ENCODE measurements at regions not wholly inside any gene's neighbourhood (a gene's known extent, or its start where the extent isn't known, plus 50 kb on each side); places are given as distances from the start of the nearest gene placed in this dataset.
A peak's percentile ranks its signal among the peaks of the same experiment; 100 is the strongest.
"Not testable (repeated sequence)": the region's sequence is repeated elsewhere in the genome, so short reads cannot be mapped to it uniquely, and the experiment has no call there.

DNA sequence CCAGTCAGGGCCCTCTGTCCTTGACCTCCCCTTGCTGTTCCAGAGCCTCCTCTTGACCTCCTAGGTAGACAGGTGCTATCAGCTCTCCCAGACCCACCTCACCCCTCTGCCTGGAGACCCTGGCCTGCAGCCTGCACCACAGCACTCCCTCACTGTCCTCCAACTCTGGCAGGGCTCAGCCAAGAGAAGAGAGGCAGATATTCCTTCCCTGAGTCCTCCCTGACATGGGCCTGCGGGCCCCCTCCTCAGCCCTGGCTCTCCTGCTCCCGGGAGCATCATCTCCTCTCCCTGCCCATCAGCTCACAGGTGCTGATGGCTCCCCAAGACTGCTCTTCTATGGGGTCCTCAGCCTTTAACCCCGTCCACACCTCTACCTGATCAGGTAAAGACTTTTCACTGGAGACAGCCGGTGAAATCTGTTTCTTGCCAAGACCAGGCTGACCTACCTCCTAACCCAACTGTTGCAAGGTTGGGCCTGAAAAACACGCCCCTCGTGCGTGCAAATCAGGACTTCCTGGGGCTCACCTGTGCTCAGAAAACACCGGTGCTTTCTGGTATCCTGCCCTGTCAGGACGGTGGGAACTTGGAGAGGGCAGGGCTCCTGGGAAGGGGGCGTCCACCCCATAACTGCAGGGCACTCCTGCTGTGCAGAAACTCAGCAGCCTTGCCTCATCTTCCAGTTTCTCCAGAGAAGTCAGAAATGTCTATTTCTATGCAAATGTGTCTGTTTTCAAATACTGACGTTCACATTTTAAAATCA lies 160.7 kb downstream of the SHANK2 start:
- H3K36me3 ChIP-seq (ENCODE audit: control insufficient read depth in 4 of 4, insufficient read depth in 4 of 4, low read length in 3 of 4) = no peaks in the 10 kb centered on the region
- no peaks in the 10 kb centered on the region for H3K4me1 ChIP-seq (ENCODE audit: control extremely low read depth in 1 of 4, control insufficient read depth in 4 of 4, insufficient read depth in 4 of 4, low read length in 3 of 4)
- H3K27me3 ChIP-seq (replicated peaks in 2 of 5; ENCODE audit: control insufficient read depth in 4 of 5, insufficient read depth in 5 of 5, low read length in 4 of 5) = peaks cover 0 to 10% (median 0%) of the 10 kb centered on the region in 5 experiments
- WGBS (ENCODE audit: insufficient coverage) = 89% methylated on average over 8 of the region's 11 CpGs
- ChIA-PET POLR2A (no interaction called here), CTCF (no interaction called here)
- H3K4me3 ChIP-seq (ENCODE audit: control insufficient read depth in 1 of 7, extremely low read depth in 1 of 7, insufficient read depth in 4 of 7, low read depth in 2 of 7, low read length in 6 of 7) = no peak overlapping the region
- H3K27ac ChIP-seq (ENCODE audit: insufficient read depth in 1 of 2, low read depth in 1 of 2, low read length in 2 of 2, poor library complexity in 1 of 2, severe bottlenecking in 2 of 2) = no peak overlapping the region
- no peak for DNase-seq
- H3K9me3 ChIP-seq (ENCODE audit: control extremely low read depth in 1 of 5, control insufficient read depth in 4 of 5, insufficient read depth in 2 of 5, low read depth in 1 of 5, low read length in 4 of 5) = no peaks in the 10 kb centered on the region

DNA sequence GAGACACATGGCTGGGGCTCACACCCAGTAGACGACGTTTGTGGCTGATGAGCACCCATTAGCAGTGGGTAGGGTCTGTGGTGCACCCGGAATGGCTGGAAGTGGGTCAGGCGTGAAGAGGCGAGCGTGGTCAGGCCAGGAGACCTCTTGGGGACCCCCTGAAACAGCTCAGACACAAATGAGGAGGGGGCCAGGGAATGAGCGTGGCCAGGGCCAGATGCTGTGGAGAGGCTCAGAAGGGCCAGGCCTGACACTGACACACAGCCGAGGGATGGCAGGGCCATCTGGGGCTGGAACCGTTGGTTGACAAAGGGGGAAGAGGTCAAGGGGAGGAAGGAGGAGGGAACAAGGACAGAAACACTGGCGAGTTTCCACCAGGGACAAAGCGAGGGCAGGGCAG lies 162.8 kb downstream of the SHANK2 start:
- Histone ChIP-seq H3K4me3 (ENCODE audit: control insufficient read depth in 1 of 7, extremely low read depth in 1 of 7, insufficient read depth in 4 of 7, low read depth in 2 of 7, low read length in 6 of 7) (no peak overlapping the region), H3K36me3 (ENCODE audit: control insufficient read depth in 4 of 4, insufficient read depth in 4 of 4, low read length in 3 of 4) (no peaks in the 10 kb centered on the region), H3K4me1 (ENCODE audit: control extremely low read depth in 1 of 4, control insufficient read depth in 4 of 4, insufficient read depth in 4 of 4, low read length in 3 of 4) (no peaks in the 10 kb centered on the region), H3K9me3 (ENCODE audit: control extremely low read depth in 1 of 5, control insufficient read depth in 4 of 5, insufficient read depth in 2 of 5, low read depth in 1 of 5, low read length in 4 of 5) (no peaks in the 10 kb centered on the region), H3K27ac (ENCODE audit: insufficient read depth in 1 of 2, low read depth in 1 of 2, low read length in 2 of 2, poor library complexity in 1 of 2, severe bottlenecking in 2 of 2) (no peak overlapping the region), H3K27me3 (replicated peaks in 2 of 5; ENCODE audit: control insufficient read depth in 4 of 5, insufficient read depth in 5 of 5, low read length in 4 of 5) (peaks cover 0 to 3% (median 0%) of the 10 kb centered on the region in 5 experiments)
- ChIA-PET CTCF (interaction anchor here (1.2 kb wide), 1 partner anchor 10 kb away, joined by 4 read pairs; no protein-coding TSS in a partner anchor), POLR2A (no interaction called here)
- 87% methylated on average over 5 of the region's 11 CpGs for WGBS (ENCODE audit: insufficient coverage)
- no peak for DNase-seq

DNA sequence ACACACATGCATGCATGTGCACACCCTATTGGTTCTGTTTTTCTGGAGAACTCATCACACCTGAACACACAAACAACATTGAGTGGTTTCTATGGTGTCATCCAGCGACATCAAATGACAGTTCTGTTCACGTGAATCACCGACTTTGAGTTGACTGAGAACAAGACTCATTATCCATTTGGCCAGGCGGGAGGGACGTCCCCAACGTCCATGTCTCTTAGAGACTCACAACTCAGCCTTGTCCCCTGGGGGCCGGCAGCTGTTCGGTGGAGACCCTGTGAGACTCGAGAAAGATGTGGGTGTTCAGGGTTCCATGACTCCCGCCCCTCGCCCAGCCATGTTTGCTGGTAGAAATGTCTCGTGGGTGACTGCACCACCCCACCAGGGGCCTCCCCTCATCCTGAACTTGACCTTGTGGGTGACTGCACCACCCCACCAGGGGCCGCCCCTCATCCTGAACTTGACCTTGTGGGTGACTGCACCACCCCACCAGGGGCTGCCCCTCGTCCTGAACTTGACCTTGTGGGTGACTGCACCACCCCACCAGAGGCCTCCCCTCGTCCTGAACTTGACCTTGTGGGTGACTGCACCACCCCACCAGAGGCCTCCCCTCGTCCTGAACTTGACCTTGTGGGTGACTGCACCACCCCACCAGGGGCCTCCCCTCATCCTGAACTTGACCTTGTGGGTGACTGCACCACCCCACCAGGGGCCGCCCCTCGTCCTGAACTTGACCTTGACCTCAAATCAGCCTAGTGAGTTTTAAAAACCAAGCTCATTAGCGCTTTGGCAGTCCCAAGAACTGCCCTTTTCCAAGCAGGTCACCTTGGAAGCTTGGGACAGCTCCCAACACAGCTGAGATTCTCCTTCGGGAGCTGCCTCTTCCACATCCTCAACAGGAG lies 163.8 kb downstream of the SHANK2 start:
- H3K4me3 ChIP-seq (ENCODE audit: control insufficient read depth in 1 of 7, extremely low read depth in 1 of 7, insufficient read depth in 4 of 7, low read depth in 2 of 7, low read length in 6 of 7); H3K27me3 ChIP-seq (replicated peaks in 2 of 5; ENCODE audit: control insufficient read depth in 4 of 5, insufficient read depth in 5 of 5, low read length in 4 of 5); H3K9me3 ChIP-seq (ENCODE audit: control extremely low read depth in 1 of 5, control insufficient read depth in 4 of 5, insufficient read depth in 2 of 5, low read depth in 1 of 5, low read length in 4 of 5); DNase-seq; H3K27ac ChIP-seq (ENCODE audit: insufficient read depth in 1 of 2, low read depth in 1 of 2, low read length in 2 of 2, poor library complexity in 1 of 2, severe bottlenecking in 2 of 2); H3K36me3 ChIP-seq (ENCODE audit: control insufficient read depth in 4 of 4, insufficient read depth in 4 of 4, low read length in 3 of 4); POLR2A ChIA-PET; H3K4me1 ChIP-seq (ENCODE audit: control extremely low read depth in 1 of 4, control insufficient read depth in 4 of 4, insufficient read depth in 4 of 4, low read length in 3 of 4): not testable (repeated sequence)
- CTCF ChIA-PET = interaction anchor here (1.2 kb wide), 1 partner anchor 9 kb away, joined by 4 read pairs; no protein-coding TSS in a partner anchor
- 97% methylated on average over 15 of the region's 20 CpGs for WGBS (ENCODE audit: insufficient coverage)

- CTCF ChIA-PET = interaction anchor here (0.7 to 1.0 kb wide), 2 partner anchors 28 to 273 kb away, joined by 3 read pairs; no protein-coding TSS in a partner anchor
- POLR2A ChIA-PET = no interaction called here
- Histone ChIP-seq H3K4me1 (ENCODE audit: control extremely low read depth in 1 of 4, control insufficient read depth in 4 of 4, insufficient read depth in 4 of 4, low read length in 3 of 4) (no peaks in the 10 kb centered on the region), H3K27ac (ENCODE audit: insufficient read depth in 1 of 2, low read depth in 1 of 2, low read length in 2 of 2, poor library complexity in 1 of 2, severe bottlenecking in 2 of 2) (no peak overlapping the region), H3K36me3 (ENCODE audit: control insufficient read depth in 4 of 4, insufficient read depth in 4 of 4, low read length in 3 of 4) (no peaks in the 10 kb centered on the region), H3K9me3 (ENCODE audit: control extremely low read depth in 1 of 5, control insufficient read depth in 4 of 5, insufficient read depth in 2 of 5, low read depth in 1 of 5, low read length in 4 of 5) (no peaks in the 10 kb centered on the region), H3K27me3 (replicated peaks in 2 of 5; ENCODE audit: control insufficient read depth in 4 of 5, insufficient read depth in 5 of 5, low read length in 4 of 5) (peaks cover 0 to 3% (median 0%) of the 10 kb centered on the region in 5 experiments), H3K4me3 (ENCODE audit: control insufficient read depth in 1 of 7, extremely low read depth in 1 of 7, insufficient read depth in 4 of 7, low read depth in 2 of 7, low read length in 6 of 7) (no peak overlapping the region)
- peak in 2 of 3 donors; percentile 13 to 15 for DNase-seq
- 70% methylated on average over 14 of the region's 14 CpGs for WGBS (ENCODE audit: insufficient coverage)
These were observed 165.6 kb downstream of the SHANK2 start for GRCh38 chr11:71086687-71087258.

DNA sequence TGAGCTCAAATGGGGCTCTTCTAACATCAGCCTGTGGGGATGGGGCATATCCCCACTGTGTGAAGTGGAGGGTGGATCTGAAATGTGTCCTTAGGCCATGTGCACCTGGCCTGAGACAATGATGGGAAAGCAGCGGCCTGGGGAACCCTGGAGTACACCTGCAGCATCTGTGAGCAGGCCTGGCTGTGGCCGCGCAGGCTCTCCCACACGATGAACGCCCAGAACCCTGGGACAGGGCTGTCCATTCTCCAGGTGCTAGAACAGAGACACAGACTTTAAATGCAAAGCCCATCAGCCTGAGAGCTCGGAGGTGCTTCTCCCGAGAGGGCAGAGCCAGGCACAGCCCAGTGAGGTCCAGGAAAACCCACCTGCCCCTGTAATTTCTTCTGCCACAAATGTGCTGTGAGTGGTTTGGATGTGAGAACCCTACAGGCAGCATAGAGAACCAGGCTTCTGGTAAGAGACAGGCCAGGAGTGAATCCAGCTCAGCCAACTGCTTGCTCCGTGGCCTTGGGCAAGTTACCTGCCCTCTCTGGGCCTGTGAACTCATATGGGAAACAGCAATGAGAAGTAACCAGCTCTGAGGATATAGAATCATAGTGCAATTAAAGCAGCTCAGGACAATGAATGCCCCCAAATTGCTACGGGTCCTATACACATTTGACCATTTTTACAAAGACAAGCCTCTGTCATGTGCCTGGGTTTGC lies 167.9 kb downstream of the SHANK2 start:
- WGBS (ENCODE audit: insufficient coverage) = 93% methylated on average over 7 of the region's 9 CpGs
- no peaks in the 10 kb centered on the region for H3K36me3 ChIP-seq (ENCODE audit: control insufficient read depth in 4 of 4, insufficient read depth in 4 of 4, low read length in 3 of 4)
- ChIA-PET POLR2A (no interaction called here), CTCF (no interaction called here)
- no peak overlapping the region for H3K27ac ChIP-seq (ENCODE audit: insufficient read depth in 1 of 2, low read depth in 1 of 2, low read length in 2 of 2, poor library complexity in 1 of 2, severe bottlenecking in 2 of 2)
- H3K4me1 ChIP-seq (ENCODE audit: control extremely low read depth in 1 of 4, control insufficient read depth in 4 of 4, insufficient read depth in 4 of 4, low read length in 3 of 4) = peaks cover 0 to 6% (median 0%) of the 10 kb centered on the region in 4 experiments
- H3K27me3 ChIP-seq (replicated peaks in 2 of 5; ENCODE audit: control insufficient read depth in 4 of 5, insufficient read depth in 5 of 5, low read length in 4 of 5) = peaks cover 0 to 3% (median 0%) of the 10 kb centered on the region in 5 experiments
- DNase-seq = no peak
- no peak overlapping the region for H3K4me3 ChIP-seq (ENCODE audit: control insufficient read depth in 1 of 7, extremely low read depth in 1 of 7, insufficient read depth in 4 of 7, low read depth in 2 of 7, low read length in 6 of 7)
- no peaks in the 10 kb centered on the region for H3K9me3 ChIP-seq (ENCODE audit: control extremely low read depth in 1 of 5, control insufficient read depth in 4 of 5, insufficient read depth in 2 of 5, low read depth in 1 of 5, low read length in 4 of 5)

- WGBS (ENCODE audit: insufficient coverage) = 91% methylated on average over 4 of the region's 4 CpGs
- ChIA-PET CTCF (no interaction called here), POLR2A (no interaction called here)
- peaks cover 0 to 3% (median 0%) of the 10 kb centered on the region in 5 experiments for H3K27me3 ChIP-seq (replicated peaks in 2 of 5; ENCODE audit: control insufficient read depth in 4 of 5, insufficient read depth in 5 of 5, low read length in 4 of 5)
- H3K9me3 ChIP-seq (ENCODE audit: control extremely low read depth in 1 of 5, control insufficient read depth in 4 of 5, insufficient read depth in 2 of 5, low read depth in 1 of 5, low read length in 4 of 5) = no peaks in the 10 kb centered on the region
- DNase-seq = no peak
- no peak overlapping the region for H3K27ac ChIP-seq (ENCODE audit: insufficient read depth in 1 of 2, low read depth in 1 of 2, low read length in 2 of 2, poor library complexity in 1 of 2, severe bottlenecking in 2 of 2)
- no peaks in the 10 kb centered on the region for H3K36me3 ChIP-seq (ENCODE audit: control insufficient read depth in 4 of 4, insufficient read depth in 4 of 4, low read length in 3 of 4)
- no peak overlapping the region for H3K4me3 ChIP-seq (ENCODE audit: control insufficient read depth in 1 of 7, extremely low read depth in 1 of 7, insufficient read depth in 4 of 7, low read depth in 2 of 7, low read length in 6 of 7)
- H3K4me1 ChIP-seq (ENCODE audit: control extremely low read depth in 1 of 4, control insufficient read depth in 4 of 4, insufficient read depth in 4 of 4, low read length in 3 of 4) = peaks cover 0 to 6% (median 0%) of the 10 kb centered on the region in 4 experiments
These were observed 169.3 kb downstream of the SHANK2 start for GRCh38 chr11:71083105-71083504.

Measured in common myeloid progenitor, CD34-positive (primary cell).